K562 (cell line): ENCODE measurements at regions not wholly inside any gene's neighbourhood (a gene's known extent, or its start where the extent isn't known, plus 50 kb on each side); places are given as distances from the start of the nearest gene placed in this dataset.
"Not testable (repeated sequence)": the region's sequence is repeated elsewhere in the genome, so short reads cannot be mapped to it uniquely, and the experiment has no call there.

Source experiments
- ATAC-seq: fragments of 200-7000 bp; cut with Tn5 transposase; 3 replicates; pipeline ENCODE4 v1.9.1; 2020; ENCODE audit warnings: moderate library complexity
- BruUV-seq: library from RNA; stranded (reverse); fragments of 400-500 nt; replicated peaks from 2 replicates; lab custom pipeline; 2021; lab: Mats Ljungman, UMichigan
- CTCF ChIA-PET: fragments of 300-600 bp; formaldehyde crosslinking; extraction: SDS; loops from one replicate; lab custom pipeline; 2021; ENCODE audit warnings: low intra/inter-chr PET ratio; lab: Yijun Ruan, JAX
- POLR2A ChIA-PET: fragments of 300-600, 350-650 bp; sonication (Branson Sonifier 250); formaldehyde crosslinking; extraction: SDS; loops from one replicate; lab custom pipeline; 2021; ENCODE audit warnings: antibody characterized with exemption, inconsistent platforms; lab: Yijun Ruan, JAX
- DNase-seq, 4 experiments: peaks; one replicate each; pipeline versions ENCODE4 v3.0.0 to v3.0.0-alpha.2; 2011 to 2018; ENCODE audit warnings: low spot score in 3 of 4, mixed read lengths in 3 of 4; ENCODE audit errors: extremely low read depth in 1 of 4
- FAIRE-seq: peaks from 2 replicates; lab custom pipeline; 2011; peaks lifted over from hg19 to GRCh38; lab: Jason Lieb, UNC
- H2AFZ ChIP-seq: 2 replicates; pipeline ENCODE4 v1.6.0; 2011; ENCODE audit warnings: low read depth, low read length, control low read depth, inconsistent platforms
- H3K27ac ChIP-seq: fragments of 200-600 bp; 3 replicates; pipeline ENCODE4 v1.8.0; 2011; ENCODE audit warnings: low read depth, mild to moderate bottlenecking, control low read depth, inconsistent platforms, low read length, moderate library complexity, mixed read lengths; ENCODE audit errors: extremely low read depth
- H3K27me3 ChIP-seq, 2 experiments: fragments of 300-600 bp in 1 of 2; 2 replicates in 1 of 2; 3 replicates in 1 of 2; pipeline versions ENCODE4 v1.6.0 to v1.8.0; 2011; ENCODE audit warnings: inconsistent platforms in 2 of 2, low read length in 2 of 2, mild to moderate bottlenecking in 1 of 2, mixed read lengths in 1 of 2, moderate library complexity in 1 of 2; ENCODE audit not compliant: control insufficient read depth in 2 of 2, insufficient read depth in 2 of 2
- H3K36me3 ChIP-seq: fragments of 300-600 bp; 3 replicates; pipeline ENCODE4 v1.8.0; 2011; ENCODE audit warnings: mild to moderate bottlenecking, low read length, inconsistent platforms; ENCODE audit not compliant: control insufficient read depth, insufficient read depth
- H3K4me1 ChIP-seq, 2 experiments: fragments of 200-600 bp in 1 of 2; replicated peaks in 1 of 2; 2 replicates in 1 of 2; 3 replicates in 1 of 2; pipeline versions ENCODE4 v1.5.1 to v1.8.0; 2011; ENCODE audit warnings: inconsistent platforms in 2 of 2, low read length in 2 of 2, mild to moderate bottlenecking in 1 of 2, mixed read lengths in 1 of 2, moderate library complexity in 1 of 2; ENCODE audit not compliant: control insufficient read depth in 2 of 2, insufficient read depth in 2 of 2
- H3K4me2 ChIP-seq: 2 replicates; pipeline ENCODE4 v1.6.1; 2011; ENCODE audit warnings: low read length, control low read depth, inconsistent platforms, mixed read lengths; ENCODE audit not compliant: insufficient read depth
- H3K4me3 ChIP-seq: fragments of 200-600 bp; sonication (generic), shearing (Covaris generic); 2 replicates; pipeline ENCODE4 v1.5.1; 2016; ENCODE audit warnings: control low read depth, inconsistent platforms
- H3K79me2 ChIP-seq: fragments of 200-600 bp; 3 replicates; pipeline ENCODE4 v1.8.0; 2011; ENCODE audit warnings: low read length, inconsistent platforms; ENCODE audit not compliant: control insufficient read depth, insufficient read depth
- H3K9ac ChIP-seq, 2 experiments: 2 replicates each; pipeline versions ENCODE4 v1.6.0 to v1.6.1; 2011; ENCODE audit warnings: low read depth in 2 of 2, low read length in 2 of 2, control low read depth in 1 of 2, inconsistent platforms in 1 of 2, mild to moderate bottlenecking in 1 of 2, mixed read lengths in 1 of 2; ENCODE audit not compliant: insufficient read depth in 1 of 2
- H3K9me1 ChIP-seq: one replicate; pipeline ENCODE4 v1.6.0; 2011; ENCODE audit warnings: inconsistent platforms, mild to moderate bottlenecking, low read length, moderate library complexity; ENCODE audit not compliant: control insufficient read depth, insufficient read depth
- H3K9me3 ChIP-seq: replicated peaks from 2 replicates; pipeline ENCODE4 v1.5.1; 2011; ENCODE audit warnings: low read depth, low read length, inconsistent platforms; ENCODE audit not compliant: control insufficient read depth, insufficient read depth
- H4K20me1 ChIP-seq: replicated peaks from 2 replicates; pipeline ENCODE4 v1.6.1; 2011; ENCODE audit warnings: low read length, inconsistent platforms, mixed read lengths; ENCODE audit not compliant: control insufficient read depth, insufficient read depth
- ETV1 ChIP-seq: fragments of 450-650 bp; conservative IDR thresholded peaks from 2 replicates; pipeline ENCODE4 v1.6.1; 2016; ENCODE audit warnings: missing genetic modification characterization, control low read depth, low read depth, missing compliant biosample characterization
- KDM5B ChIP-seq: fragments of 200-600 bp; sonication (generic); IDR thresholded peaks from 2 replicates; pipeline ENCODE4 v1.6.1; 2012; ENCODE audit warnings: low read depth, mild to moderate bottlenecking, moderate library complexity, low read length, control low read depth, inconsistent platforms; ENCODE audit not compliant: insufficient replicate concordance
- NFE2 ChIP-seq: IDR thresholded peaks from 2 replicates; pipeline ENCODE4 v1.6.1; 2014; ENCODE audit warnings: antibody characterized with exemption, low read depth
- PTTG1 ChIP-seq: fragments of 450-650 bp; IDR thresholded peaks from 2 replicates; pipeline ENCODE4 v1.6.1; 2016; ENCODE audit warnings: low read depth, mild to moderate bottlenecking, missing genetic modification characterization, missing compliant biosample characterization
- RAD21 ChIP-seq, 2 experiments: fragments of 250-450 bp in 1 of 2; fragments of 450-650 bp in 1 of 2; sonication (Bioruptor Pico) in 1 of 2; formaldehyde crosslinking in 1 of 2; IDR thresholded peaks in 1 of 2; conservative IDR thresholded peaks in 1 of 2; 2 replicates each; pipeline versions ENCODE4 v1.4.0 to v1.8.0; 2020 to 2022; ENCODE audit warnings: mild to moderate bottlenecking in 2 of 2, moderate library complexity in 1 of 2
- WGBS: fragments of 100-300 bp; shearing (Covaris generic); methylation state at CpG from one replicate; pipeline ENCODE4 v1.1.6; 2016; ENCODE audit warnings: low coverage, mixed read lengths; ENCODE audit not compliant: insufficient coverage; ENCODE audit errors: missing lambda C conversion rate; 5-methylcytosine and 5-hydroxymethylcytosine counted together
- in situ Hi-C: fragments of 300-500 bp; cut with MboI; formaldehyde crosslinking; loops from 4 replicates; pipeline ENCODE4 v1.15.0; 2018; ENCODE audit warnings: inconsistent platforms, mixed read lengths
- intact Hi-C: fragments of 100-400 bp; cut with micrococcal nuclease; formaldehyde crosslinking; loops from 2 replicates; pipeline ENCODE4 v1.14.2; 2022

DNA sequence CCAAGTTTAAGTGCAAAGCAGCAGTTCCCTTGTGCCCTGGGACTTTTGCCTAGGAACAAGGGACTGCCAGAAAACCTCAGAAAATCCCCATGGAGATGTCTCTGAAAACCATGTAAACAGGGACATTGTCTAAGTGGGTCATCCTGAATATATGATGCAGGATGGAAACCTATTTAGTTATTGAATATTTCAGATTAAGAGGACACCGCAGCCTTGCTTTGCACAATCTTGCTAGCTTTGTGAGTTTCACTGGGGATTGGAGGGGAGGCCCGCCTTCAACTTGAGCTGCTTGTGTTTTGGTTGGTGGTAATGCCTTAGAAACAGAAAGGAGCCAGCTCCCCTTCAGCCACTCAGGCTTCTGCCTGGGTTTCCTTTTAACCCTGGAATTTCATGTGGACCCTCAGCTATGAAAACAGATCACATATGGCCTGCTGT lies 112.8 kb downstream of the C9orf152 start:
- in situ Hi-C loops (no loop called here), intact Hi-C loops (no loop called here)
- DNase-seq (no peak), ATAC-seq (no peak), FAIRE-seq (no peak)
- Histone ChIP-seq H3K27me3 (no peaks in the 10 kb centered on the region; a peak in 1 of 5 replicates), H3K9me3 (no peaks in the 10 kb centered on the region), H3K27ac (no peak overlapping the region), H3K36me3 (no peaks in the 10 kb centered on the region), H3K4me3 (no peak overlapping the region), H3K79me2 (no peaks in the 10 kb centered on the region), H4K20me1 (no peaks in the 10 kb centered on the region), H3K4me1 (no peaks in the 10 kb centered on the region), H3K9me1 (no peaks in the 10 kb centered on the region), H3K9ac (no peak overlapping the region), H2AFZ (no peak overlapping the region), H3K4me2 (no peak overlapping the region)
- TF ChIP-seq NFE2 = no peak
- BruUV-seq = no TSS peak
- whole genome bisulfite sequencing = 14% methylated on average over 2 of the region's 2 CpGs
- ChIA-PET POLR2A (no interaction called here), CTCF (no interaction called here)

DNA sequence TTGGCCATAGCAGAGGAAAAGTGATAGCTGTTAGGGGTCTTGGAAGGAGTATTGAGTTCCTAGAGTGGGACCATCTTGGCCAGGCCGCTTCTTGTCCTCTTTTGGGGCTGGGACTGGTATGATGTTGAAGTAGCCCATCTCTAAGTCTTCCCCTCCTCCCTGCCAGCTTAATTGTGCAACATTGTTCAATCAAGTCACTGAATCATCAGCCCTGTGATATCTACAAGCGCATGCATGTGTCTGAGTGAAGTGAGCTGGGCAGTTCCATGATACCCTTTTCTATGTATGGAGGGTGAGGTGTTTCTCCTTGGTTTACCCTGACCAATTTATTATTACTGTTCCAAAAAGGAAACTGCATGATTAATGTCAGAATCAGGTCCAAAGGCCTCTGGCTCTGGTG lies 112.2 kb downstream of the C9orf152 start:
- BruUV-seq = no TSS peak

DNA sequence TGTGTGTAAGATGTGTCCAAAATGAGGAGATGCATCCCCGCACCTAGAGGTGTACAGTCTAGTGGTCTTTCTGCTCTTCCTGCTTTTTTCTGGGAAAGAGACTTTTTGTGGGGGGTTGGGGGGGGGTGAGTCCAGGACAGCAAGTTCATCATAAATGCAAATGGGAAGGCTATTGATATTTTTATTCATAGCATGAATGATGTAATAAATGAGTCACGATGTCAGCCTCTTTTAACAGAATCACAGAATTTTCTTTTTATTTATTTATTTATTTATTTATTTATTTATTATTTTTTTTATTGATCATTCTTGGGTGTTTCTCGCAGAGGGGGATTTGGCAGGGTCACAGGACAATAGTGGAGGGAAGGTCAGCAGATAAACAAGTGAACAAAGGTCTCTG lies 111.3 kb downstream of the C9orf152 start:
- H4K20me1 ChIP-seq, H3K9me1 ChIP-seq, POLR2A ChIA-PET, H3K9me3 ChIP-seq, FAIRE-seq, intact Hi-C loops, H3K4me2 ChIP-seq, H2AFZ ChIP-seq, CTCF ChIA-PET, H3K4me3 ChIP-seq, DNase-seq, H3K9ac ChIP-seq, ATAC-seq, H3K27me3 ChIP-seq, BruUV-seq, in situ Hi-C loops, H3K27ac ChIP-seq, H3K4me1 ChIP-seq, H3K36me3 ChIP-seq, H3K79me2 ChIP-seq: not testable (repeated sequence)
- WGBS = 0% methylated on average over 2 of the region's 3 CpGs

More for the DNA sequence above, 112.2 kb downstream of the C9orf152 start:
- Histone ChIP-seq H2AFZ (no peak overlapping the region), H3K4me1 (no peaks in the 10 kb centered on the region), H3K27me3 (no peaks in the 10 kb centered on the region; a peak in 1 of 5 replicates), H4K20me1 (no peaks in the 10 kb centered on the region), H3K9me1 (no peaks in the 10 kb centered on the region), H3K4me3 (no peak overlapping the region), H3K9ac (no peak overlapping the region), H3K36me3 (no peaks in the 10 kb centered on the region), H3K79me2 (no peaks in the 10 kb centered on the region), H3K27ac (no peak overlapping the region), H3K9me3 (no peaks in the 10 kb centered on the region), H3K4me2 (no peak overlapping the region)
- POLR2A ChIA-PET = no interaction called here
- intact Hi-C loops (no loop called here), in situ Hi-C loops (no loop called here)
- CTCF ChIA-PET = no interaction called here
- WGBS = 0% methylated on average over 2 of the region's 2 CpGs
- FAIRE-seq = no peak
- DNase-seq = no peak
- no peak for ATAC-seq
- TF ChIP-seq ETV1 (tag) = no peak
- TF ChIP-seq PTTG1 (tag) = no peak
- no peak for TF ChIP-seq RAD21 (CRISPR knock-in tag; conservative IDR thresholded peaks at IDR 0.05 in 1 of 2, IDR thresholded peaks at IDR 0.05 in 1 of 2)
- no peak for TF ChIP-seq KDM5B
